HG03354 (cell line): ENCODE measurements at regions not wholly inside any gene's neighbourhood (a gene's known extent, or its start where the extent isn't known, plus 50 kb on each side); places are given as distances from the start of the nearest gene placed in this dataset.

ENCODE experiments used
- ATAC-seq: cut with Tn5 transposase; IDR thresholded peaks from one replicate; pipeline ENCODE4 v1.9.1; 2021; ENCODE audit warnings: mild to moderate bottlenecking; ENCODE audit not compliant: unreplicated experiment, poor library complexity, severe bottlenecking

GRCh38 chr3:27594096-27594690 lies 110.0 kb upstream of the SLC4A7 start:
- ATAC-seq = no peak

- no peak for ATAC-seq
Observed at GRCh38 chr3:27593173-27593572, 109.0 kb upstream of the SLC4A7 start.

GRCh38 chr3:27591312-27592210 lies 107.4 kb upstream of the SLC4A7 start:
- ATAC-seq = peak; percentile 65

- no peak for ATAC-seq
Observed at GRCh38 chr3:27590437-27591298, 106.5 kb upstream of the SLC4A7 start.

GRCh38 chr3:27589795-27590194 lies 105.6 kb upstream of the SLC4A7 start:
- ATAC-seq = no peak

- ATAC-seq = no peak
Observed at GRCh38 chr3:27585429-27585828, 101.2 kb upstream of the SLC4A7 start.

GRCh38 chr3:27584874-27585273 lies 100.7 kb upstream of the SLC4A7 start:
- ATAC-seq = no peak

GRCh38 chr3:27581852-27582251 lies 97.7 kb upstream of the SLC4A7 start:
- ATAC-seq = no peak

GRCh38 chr3:27578032-27578431 lies 93.8 kb upstream of the SLC4A7 start:
- no peak for ATAC-seq

- no peak for ATAC-seq
Observed at GRCh38 chr3:27577504-27577903, 93.3 kb upstream of the SLC4A7 start.

- no peak for ATAC-seq
Observed at GRCh38 chr3:27576171-27576570, 92.0 kb upstream of the SLC4A7 start.

GRCh38 chr3:27575499-27575898 lies 91.3 kb upstream of the SLC4A7 start:
- no peak for ATAC-seq

GRCh38 chr3:27574438-27574795 lies 90.2 kb upstream of the SLC4A7 start:
- no peak for ATAC-seq

GRCh38 chr3:27573780-27574437 lies 89.7 kb upstream of the SLC4A7 start:
- ATAC-seq = no peak

GRCh38 chr3:27573138-27573537 lies 89.0 kb upstream of the SLC4A7 start:
- ATAC-seq = no peak

- no peak for ATAC-seq
Observed at GRCh38 chr3:27571345-27571744, 87.2 kb upstream of the SLC4A7 start.

GRCh38 chr3:27570421-27571106 lies 86.4 kb upstream of the SLC4A7 start:
- ATAC-seq = no peak

- ATAC-seq = no peak
Observed at GRCh38 chr3:27568393-27568792, 84.2 kb upstream of the SLC4A7 start.

- ATAC-seq = no peak
Observed at GRCh38 chr3:27567251-27567650, 83.1 kb upstream of the SLC4A7 start.
